ENCODE measurements at regions not wholly inside any gene's neighbourhood (a gene's known extent, or its start where the extent isn't known, plus 50 kb on each side); places are given as distances from the start of the nearest gene placed in this dataset.
A peak's percentile ranks its signal among the peaks of the same experiment; 100 is the strongest.
"Not testable (repeated sequence)": the region's sequence is repeated elsewhere in the genome, so short reads cannot be mapped to it uniquely, and the experiment has no call there.

- H3K27ac ChIP-seq (ENCODE audit: low read depth in 2 of 2, low read length in 1 of 2) = no peak overlapping the region
- H3K4me3 ChIP-seq (ENCODE audit: low read depth in 1 of 2, low read length in 2 of 2) = no peak overlapping the region
- no peaks in the 10 kb centered on the region for H3K27me3 ChIP-seq (ENCODE audit: control insufficient read depth in 1 of 2, insufficient read depth in 2 of 2, low read length in 2 of 2)
- no peaks in the 10 kb centered on the region for H3K9me3 ChIP-seq (ENCODE audit: control insufficient read depth in 2 of 2, insufficient read depth in 1 of 2, low read depth in 1 of 2, low read length in 1 of 2)
- H3K36me3 ChIP-seq (ENCODE audit: control insufficient read depth in 2 of 2, insufficient read depth in 2 of 2, low read length in 1 of 2) = no peaks in the 10 kb centered on the region
- 56 to 59% methylated on average over 2 of the region's 2 CpGs for WGBS, 2 donors
- H3K4me1 ChIP-seq (ENCODE audit: control insufficient read depth in 2 of 2, insufficient read depth in 2 of 2, low read length in 1 of 2) = peaks cover 0 to 2% of the 10 kb centered on the region in 2 donors
Measured at GRCh38 chr12:69044887-69045286, 111.9 kb upstream of the CPM start.

DNA sequence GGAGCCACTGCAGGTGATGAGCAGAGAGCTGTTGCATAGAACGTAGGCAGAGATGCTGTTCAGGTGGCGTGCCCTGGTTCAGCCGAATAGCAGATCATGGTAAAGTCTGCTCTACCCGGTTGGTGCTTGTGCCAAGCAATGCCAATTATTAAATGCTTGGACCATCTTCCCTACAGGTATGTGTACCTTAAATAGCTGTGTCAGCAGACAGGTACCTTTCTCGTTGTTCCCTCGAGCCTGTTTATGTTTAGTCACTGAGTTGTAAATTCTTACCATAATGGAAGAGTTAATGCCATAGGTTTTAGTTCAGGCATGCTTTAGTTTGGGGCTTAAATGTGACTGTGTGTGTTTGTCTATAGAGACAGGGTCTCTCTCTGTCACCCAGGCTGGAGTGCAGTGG lies 112.5 kb upstream of the CPM start:
- H3K27me3 ChIP-seq (ENCODE audit: control insufficient read depth in 1 of 2, insufficient read depth in 2 of 2, low read length in 2 of 2) = no peaks in the 10 kb centered on the region
- H3K36me3 ChIP-seq (ENCODE audit: control insufficient read depth in 2 of 2, insufficient read depth in 2 of 2, low read length in 1 of 2) = no peaks in the 10 kb centered on the region
- peaks cover 0 to 2% of the 10 kb centered on the region in 2 donors for H3K4me1 ChIP-seq (ENCODE audit: control insufficient read depth in 2 of 2, insufficient read depth in 2 of 2, low read length in 1 of 2)
- 81 to 84% methylated on average over 6 of the region's 6 CpGs for WGBS, 2 donors
- no peak overlapping the region for H3K4me3 ChIP-seq (ENCODE audit: low read depth in 1 of 2, low read length in 2 of 2)
- H3K9me3 ChIP-seq (ENCODE audit: control insufficient read depth in 2 of 2, insufficient read depth in 1 of 2, low read depth in 1 of 2, low read length in 1 of 2) = no peaks in the 10 kb centered on the region
- no peak overlapping the region for H3K27ac ChIP-seq (ENCODE audit: low read depth in 2 of 2, low read length in 1 of 2)

DNA sequence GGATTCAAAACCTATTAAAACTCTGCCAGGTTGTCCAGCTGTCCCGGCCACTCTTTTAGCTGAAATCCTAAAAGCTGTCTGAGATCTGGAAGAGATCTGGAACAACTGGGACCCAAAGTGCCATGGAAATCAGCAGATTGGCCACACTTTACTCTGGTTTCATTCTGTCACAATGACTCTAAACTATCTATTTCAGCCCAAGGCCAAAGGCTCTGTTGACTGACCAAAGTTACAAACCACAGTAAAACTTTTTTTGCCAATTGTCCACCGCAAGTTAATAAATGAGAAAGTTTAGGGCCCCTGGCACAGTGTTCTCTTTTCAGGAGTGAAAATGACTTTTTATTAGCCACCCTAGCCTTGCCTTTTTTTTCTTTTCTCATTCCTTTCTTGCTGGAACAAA lies 113.4 kb upstream of the CPM start:
- H3K27me3 ChIP-seq (ENCODE audit: control insufficient read depth in 1 of 2, insufficient read depth in 2 of 2, low read length in 2 of 2) = no peaks in the 10 kb centered on the region
- WGBS, 2 donors = 87% methylated on average over 2 of the region's 2 CpGs
- no peaks in the 10 kb centered on the region for H3K36me3 ChIP-seq (ENCODE audit: control insufficient read depth in 2 of 2, insufficient read depth in 2 of 2, low read length in 1 of 2)
- no peak overlapping the region for H3K27ac ChIP-seq (ENCODE audit: low read depth in 2 of 2, low read length in 1 of 2)
- no peaks in the 10 kb centered on the region for H3K9me3 ChIP-seq (ENCODE audit: control insufficient read depth in 2 of 2, insufficient read depth in 1 of 2, low read depth in 1 of 2, low read length in 1 of 2)
- H3K4me1 ChIP-seq (ENCODE audit: control insufficient read depth in 2 of 2, insufficient read depth in 2 of 2, low read length in 1 of 2) = peaks cover 0 to 2% of the 10 kb centered on the region in 2 donors
- H3K4me3 ChIP-seq (ENCODE audit: low read depth in 1 of 2, low read length in 2 of 2) = no peak overlapping the region

- Histone ChIP-seq H3K9me3 (ENCODE audit: control insufficient read depth in 2 of 2, insufficient read depth in 1 of 2, low read depth in 1 of 2, low read length in 1 of 2) (no peaks in the 10 kb centered on the region), H3K4me3 (ENCODE audit: low read depth in 1 of 2, low read length in 2 of 2) (no peak overlapping the region), H3K27ac (ENCODE audit: low read depth in 2 of 2, low read length in 1 of 2) (no peak overlapping the region), H3K27me3 (ENCODE audit: control insufficient read depth in 1 of 2, insufficient read depth in 2 of 2, low read length in 2 of 2) (no peaks in the 10 kb centered on the region), H3K36me3 (ENCODE audit: control insufficient read depth in 2 of 2, insufficient read depth in 2 of 2, low read length in 1 of 2) (no peaks in the 10 kb centered on the region), H3K4me1 (ENCODE audit: control insufficient read depth in 2 of 2, insufficient read depth in 2 of 2, low read length in 1 of 2) (peaks cover 0 to 2% of the 10 kb centered on the region in 2 donors)
- WGBS, 2 donors = 83 to 90% methylated on average over 3 of the region's 3 CpGs
Measured at GRCh38 chr12:69046920-69047319, 113.9 kb upstream of the CPM start.

- H3K4me3 ChIP-seq (ENCODE audit: low read depth in 1 of 2, low read length in 2 of 2) = no peak overlapping the region
- H3K27me3 ChIP-seq (ENCODE audit: control insufficient read depth in 1 of 2, insufficient read depth in 2 of 2, low read length in 2 of 2) = no peaks in the 10 kb centered on the region
- H3K9me3 ChIP-seq (ENCODE audit: control insufficient read depth in 2 of 2, insufficient read depth in 1 of 2, low read depth in 1 of 2, low read length in 1 of 2) = no peaks in the 10 kb centered on the region
- H3K4me1 ChIP-seq (ENCODE audit: control insufficient read depth in 2 of 2, insufficient read depth in 2 of 2, low read length in 1 of 2) = peaks cover 0 to under 1% of the 10 kb centered on the region in 2 donors
- 93 to 96% methylated on average over 4 of the region's 4 CpGs for WGBS, 2 donors
- H3K27ac ChIP-seq (ENCODE audit: low read depth in 2 of 2, low read length in 1 of 2) = no peak overlapping the region
- H3K36me3 ChIP-seq (ENCODE audit: control insufficient read depth in 2 of 2, insufficient read depth in 2 of 2, low read length in 1 of 2) = no peaks in the 10 kb centered on the region
Measured at GRCh38 chr12:69047990-69048389, 115.0 kb upstream of the CPM start.

GRCh38 chr12:69049855-69050254 lies 116.9 kb upstream of the CPM start:
- 95 to 97% methylated on average over 2 of the region's 2 CpGs for WGBS, 2 donors

DNA sequence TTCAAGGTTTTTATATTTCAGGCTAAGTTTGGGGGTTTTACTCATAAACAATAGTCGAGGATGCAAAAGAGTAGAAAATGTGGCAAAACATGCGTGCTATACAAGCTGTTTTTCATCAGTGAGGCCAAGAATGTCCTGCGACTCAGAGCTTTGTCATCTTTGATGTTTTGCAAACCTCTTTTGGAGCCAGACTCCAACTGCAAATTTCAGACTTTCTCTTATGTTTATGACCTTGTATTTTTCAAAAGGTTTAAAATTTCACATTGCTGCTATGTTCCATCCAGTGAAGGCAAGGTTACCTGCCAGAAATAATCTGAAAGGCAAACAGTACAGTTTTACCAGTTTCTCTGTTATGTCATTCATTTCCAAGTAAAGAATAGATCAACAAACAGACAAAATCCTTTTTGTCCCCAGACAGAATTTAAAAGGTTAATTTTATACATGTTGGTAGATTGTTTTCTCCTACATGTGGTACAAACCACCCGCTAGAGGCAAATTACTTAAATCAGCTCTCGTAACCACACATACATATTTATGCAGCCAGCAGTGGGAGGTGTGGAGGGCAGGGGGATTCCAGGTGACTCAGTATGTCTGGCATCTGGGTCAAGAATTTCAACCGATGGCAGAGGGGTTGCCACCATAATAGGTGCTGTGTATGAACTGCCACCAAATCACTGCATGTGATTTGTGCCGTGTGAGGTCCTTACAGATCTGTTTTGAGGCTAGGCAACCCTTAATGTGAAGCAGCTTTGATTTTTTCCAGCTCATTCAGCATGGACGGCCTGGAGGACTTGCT lies 119.8 kb upstream of the CPM start:
- Histone ChIP-seq H3K36me3 (ENCODE audit: control insufficient read depth in 2 of 2, insufficient read depth in 2 of 2, low read length in 1 of 2) (no peaks in the 10 kb centered on the region), H3K4me3 (ENCODE audit: low read depth in 1 of 2, low read length in 2 of 2) (no peak overlapping the region), H3K9me3 (ENCODE audit: control insufficient read depth in 2 of 2, insufficient read depth in 1 of 2, low read depth in 1 of 2, low read length in 1 of 2) (no peaks in the 10 kb centered on the region), H3K27me3 (ENCODE audit: control insufficient read depth in 1 of 2, insufficient read depth in 2 of 2, low read length in 2 of 2) (no peaks in the 10 kb centered on the region), H3K4me1 (ENCODE audit: control insufficient read depth in 2 of 2, insufficient read depth in 2 of 2, low read length in 1 of 2) (no peaks in the 10 kb centered on the region), H3K27ac (ENCODE audit: low read depth in 2 of 2, low read length in 1 of 2) (peak overlapping the region in 1 of 2 donors; percentile 18)
- 31 to 42% methylated on average over 8 of the region's 8 CpGs for WGBS, 2 donors

More at GRCh38 chr12:69049855-69050254, 116.9 kb upstream of the CPM start:
- not testable (repeated sequence) for H3K4me3 ChIP-seq (ENCODE audit: low read depth in 1 of 2, low read length in 2 of 2); H3K9me3 ChIP-seq (ENCODE audit: control insufficient read depth in 2 of 2, insufficient read depth in 1 of 2, low read depth in 1 of 2, low read length in 1 of 2); H3K36me3 ChIP-seq (ENCODE audit: control insufficient read depth in 2 of 2, insufficient read depth in 2 of 2, low read length in 1 of 2); H3K27me3 ChIP-seq (ENCODE audit: control insufficient read depth in 1 of 2, insufficient read depth in 2 of 2, low read length in 2 of 2); H3K27ac ChIP-seq (ENCODE audit: low read depth in 2 of 2, low read length in 1 of 2); H3K4me1 ChIP-seq (ENCODE audit: control insufficient read depth in 2 of 2, insufficient read depth in 2 of 2, low read length in 1 of 2)

GRCh38 chr12:69054343-69055056 lies 121.5 kb upstream of the CPM start:
- no peak overlapping the region for H3K27ac ChIP-seq (ENCODE audit: low read depth in 2 of 2, low read length in 1 of 2)
- 87 to 92% methylated on average over 7 of the region's 7 CpGs for WGBS, 2 donors
- H3K4me3 ChIP-seq (ENCODE audit: low read depth in 1 of 2, low read length in 2 of 2) = no peak overlapping the region
- H3K9me3 ChIP-seq (ENCODE audit: control insufficient read depth in 2 of 2, insufficient read depth in 1 of 2, low read depth in 1 of 2, low read length in 1 of 2) = no peaks in the 10 kb centered on the region
- H3K27me3 ChIP-seq (ENCODE audit: control insufficient read depth in 1 of 2, insufficient read depth in 2 of 2, low read length in 2 of 2) = no peaks in the 10 kb centered on the region
- H3K4me1 ChIP-seq (ENCODE audit: control insufficient read depth in 2 of 2, insufficient read depth in 2 of 2, low read length in 1 of 2) = no peaks in the 10 kb centered on the region
- no peaks in the 10 kb centered on the region for H3K36me3 ChIP-seq (ENCODE audit: control insufficient read depth in 2 of 2, insufficient read depth in 2 of 2, low read length in 1 of 2)

- H3K27me3 ChIP-seq (ENCODE audit: control insufficient read depth in 1 of 2, insufficient read depth in 2 of 2, low read length in 2 of 2) = no peaks in the 10 kb centered on the region
- no peak overlapping the region for H3K4me3 ChIP-seq (ENCODE audit: low read depth in 1 of 2, low read length in 2 of 2)
- 82 to 90% methylated on average over 2 of the region's 2 CpGs for WGBS, 2 donors
- no peak overlapping the region for H3K27ac ChIP-seq (ENCODE audit: low read depth in 2 of 2, low read length in 1 of 2)
- H3K9me3 ChIP-seq (ENCODE audit: control insufficient read depth in 2 of 2, insufficient read depth in 1 of 2, low read depth in 1 of 2, low read length in 1 of 2) = no peaks in the 10 kb centered on the region
- no peaks in the 10 kb centered on the region for H3K36me3 ChIP-seq (ENCODE audit: control insufficient read depth in 2 of 2, insufficient read depth in 2 of 2, low read length in 1 of 2)
- H3K4me1 ChIP-seq (ENCODE audit: control insufficient read depth in 2 of 2, insufficient read depth in 2 of 2, low read length in 1 of 2) = no peaks in the 10 kb centered on the region
Measured at GRCh38 chr12:69055280-69055679, 122.3 kb upstream of the CPM start.

- Histone ChIP-seq H3K4me3 (ENCODE audit: low read depth in 1 of 2, low read length in 2 of 2) (no peak overlapping the region), H3K4me1 (ENCODE audit: control insufficient read depth in 2 of 2, insufficient read depth in 2 of 2, low read length in 1 of 2) (no peaks in the 10 kb centered on the region), H3K36me3 (ENCODE audit: control insufficient read depth in 2 of 2, insufficient read depth in 2 of 2, low read length in 1 of 2) (no peaks in the 10 kb centered on the region), H3K27me3 (ENCODE audit: control insufficient read depth in 1 of 2, insufficient read depth in 2 of 2, low read length in 2 of 2) (no peaks in the 10 kb centered on the region), H3K9me3 (ENCODE audit: control insufficient read depth in 2 of 2, insufficient read depth in 1 of 2, low read depth in 1 of 2, low read length in 1 of 2) (no peaks in the 10 kb centered on the region), H3K27ac (ENCODE audit: low read depth in 2 of 2, low read length in 1 of 2) (no peak overlapping the region)
- WGBS, 2 donors = 75 to 80% methylated on average over 4 of the region's 4 CpGs
Measured at GRCh38 chr12:69055706-69056105, 122.7 kb upstream of the CPM start.
